NCI-H187 (cell line): ENCODE measurements at regions not wholly inside any gene's neighbourhood (a gene's known extent, or its start where the extent isn't known, plus 50 kb on each side); places are given as distances from the start of the nearest gene placed in this dataset.

Source experiments
- DNase-seq, 2 experiments: peaks; one replicate each; lab custom pipeline; 2025; lab: John Stamatoyannopoulos, UW

DNA sequence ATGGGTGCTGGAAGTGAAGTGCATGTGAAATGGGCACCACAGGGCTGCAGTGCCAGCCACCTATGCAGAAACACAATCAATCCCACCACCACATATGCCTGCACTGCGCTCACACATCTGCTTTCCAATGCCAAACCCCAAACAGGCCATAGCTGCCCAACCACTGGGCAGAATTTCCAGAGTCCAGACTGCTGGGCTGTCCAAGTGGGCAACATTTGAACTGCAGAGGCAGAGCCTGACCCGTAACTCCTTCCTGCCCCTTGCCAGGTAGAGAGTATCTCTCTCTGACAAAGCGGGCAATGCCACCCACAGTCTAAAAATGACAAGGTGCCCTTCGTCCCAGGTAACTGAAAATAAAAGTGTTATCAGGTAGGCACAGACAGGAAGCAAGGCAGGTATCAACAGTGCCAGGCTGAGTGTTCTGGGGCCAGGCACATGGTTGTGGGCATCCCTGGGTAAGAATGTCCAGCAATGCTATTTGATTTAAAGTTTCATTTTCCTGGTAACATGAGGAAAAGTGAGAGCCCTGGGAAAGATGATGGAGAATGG, 79.5 kb downstream of the FOXA2 start:
- no peak for DNase-seq

DNA sequence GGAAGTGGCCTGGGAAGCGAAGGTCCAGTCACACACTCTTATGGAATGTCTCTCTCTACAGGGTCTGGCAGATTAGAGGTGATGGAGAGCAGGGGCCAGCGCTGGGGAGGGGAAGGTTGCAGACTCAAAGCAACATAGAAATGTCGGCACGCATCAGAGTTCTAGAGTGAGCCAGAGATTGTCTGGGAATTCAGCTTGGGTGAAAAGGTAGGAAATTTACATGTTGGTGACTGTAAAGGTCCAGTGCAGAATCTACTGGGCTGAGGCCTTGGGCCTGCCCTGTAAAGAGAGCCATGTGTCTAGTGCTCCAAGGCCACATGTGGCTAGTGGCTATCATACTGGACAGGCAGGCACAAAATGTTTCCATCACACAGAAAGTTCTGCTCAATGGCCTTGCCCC, 80.8 kb downstream of the FOXA2 start:
- no peak for DNase-seq

DNA sequence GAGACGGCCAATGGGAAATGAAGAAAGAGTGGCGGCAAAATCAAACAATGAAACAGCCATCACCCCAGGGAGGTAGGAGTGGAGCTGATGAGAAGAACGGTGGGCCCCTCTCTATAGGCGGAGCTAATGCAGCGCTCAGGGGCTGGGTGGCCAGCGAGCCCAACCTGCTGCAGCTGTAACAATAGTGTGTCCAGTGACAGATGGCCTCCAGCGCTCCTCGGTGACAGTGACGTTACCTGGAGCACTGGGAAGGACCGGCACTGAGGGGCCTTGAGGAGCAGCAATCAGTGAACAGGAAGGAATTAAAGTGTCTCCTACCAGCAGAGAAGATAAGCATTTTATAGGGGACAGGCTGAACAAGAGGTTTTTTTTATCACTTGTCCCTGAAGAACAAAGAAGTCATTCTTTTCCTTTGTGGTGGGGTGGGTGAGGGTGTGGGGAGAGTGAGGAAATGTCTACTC, 81.6 kb downstream of the FOXA2 start:
- no peak for DNase-seq

DNA sequence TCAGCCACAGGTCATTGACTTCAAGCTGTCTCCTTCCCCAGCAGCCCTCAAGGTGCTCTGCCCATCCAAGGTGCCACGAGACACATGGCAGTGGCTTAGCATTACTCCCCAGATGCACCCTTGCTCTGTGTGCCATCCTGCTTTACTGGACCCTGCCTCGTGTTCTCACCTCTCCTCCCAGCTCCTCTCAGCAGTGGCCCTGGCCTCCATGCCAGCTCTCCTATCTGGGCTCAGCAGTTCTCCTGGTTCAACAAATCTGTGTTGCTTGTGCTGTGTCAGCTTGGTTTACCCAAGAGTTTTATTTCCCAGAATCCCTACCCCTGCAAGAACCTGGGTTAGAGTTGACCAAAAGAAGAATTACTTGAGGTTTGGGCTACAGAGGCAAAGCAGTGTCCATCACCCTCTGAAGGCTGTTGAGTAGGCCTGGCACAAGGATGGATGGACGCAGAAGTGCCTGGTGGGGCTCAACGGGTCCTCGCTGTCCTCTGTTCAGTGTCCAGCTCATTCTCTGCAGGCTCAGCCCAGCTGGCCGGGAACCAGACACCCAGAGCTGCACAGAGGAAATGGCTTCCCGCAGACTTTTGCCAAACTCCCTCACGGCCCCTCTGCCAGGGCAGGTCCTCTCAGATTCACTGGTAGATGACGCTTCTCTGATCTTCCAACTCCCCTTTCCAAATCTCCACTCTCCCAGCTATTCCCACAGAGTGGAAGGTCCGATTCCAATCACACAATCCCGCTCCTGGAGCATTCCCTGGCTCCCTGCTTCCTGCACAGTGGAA, 82.6 kb downstream of the FOXA2 start:
- no peak for DNase-seq

DNA sequence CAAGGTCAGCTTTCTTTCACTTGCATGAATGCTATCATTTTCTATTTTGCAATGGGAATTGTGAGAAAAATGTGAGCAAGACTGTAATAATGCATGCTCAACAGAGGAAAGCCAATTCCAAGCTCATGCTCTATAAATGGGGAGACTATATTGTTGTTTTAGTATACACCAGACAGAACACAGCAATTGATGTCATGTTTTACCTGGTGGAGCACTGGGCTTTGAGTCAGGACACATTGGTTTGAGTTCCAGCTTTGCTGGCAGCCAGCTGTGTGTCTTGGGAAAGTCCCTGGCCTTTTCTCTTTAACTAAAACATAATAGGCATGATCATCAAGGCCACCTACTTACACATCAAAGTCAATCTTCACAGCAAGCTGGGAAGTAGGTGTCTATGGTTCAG, 83.3 kb downstream of the FOXA2 start:
- no peak for DNase-seq

DNA sequence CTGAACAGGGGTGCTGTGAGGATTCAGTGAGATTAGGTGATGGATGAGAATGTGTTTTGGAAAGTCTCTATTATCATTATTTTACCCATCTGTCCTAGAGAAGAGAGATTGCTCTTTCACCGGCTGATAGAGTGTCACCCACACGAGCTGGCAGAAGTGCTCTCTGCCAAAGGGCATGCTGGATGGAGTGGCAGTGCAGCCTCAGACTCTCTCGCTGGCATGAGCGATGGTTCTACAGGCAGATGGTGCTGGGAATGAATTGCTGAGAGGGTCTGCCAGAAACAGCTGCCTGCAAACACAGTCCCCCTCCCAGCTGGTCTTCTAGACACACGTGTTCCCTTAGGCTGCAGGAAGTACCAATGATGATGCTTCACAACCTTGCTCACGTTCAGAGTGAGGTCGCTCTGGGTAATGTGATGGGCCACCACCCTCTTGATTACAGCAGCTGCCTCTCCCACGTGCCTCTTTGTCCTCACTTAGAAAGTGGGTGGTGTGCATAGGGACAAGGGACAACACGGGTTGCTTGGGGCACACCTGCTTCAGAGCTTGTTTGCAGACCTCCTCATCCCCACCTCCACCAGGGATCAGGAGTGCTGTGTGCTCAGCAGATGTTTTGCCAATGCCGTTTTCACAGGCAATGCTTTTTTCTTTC, 84.7 kb downstream of the FOXA2 start:
- no peak for DNase-seq

DNA sequence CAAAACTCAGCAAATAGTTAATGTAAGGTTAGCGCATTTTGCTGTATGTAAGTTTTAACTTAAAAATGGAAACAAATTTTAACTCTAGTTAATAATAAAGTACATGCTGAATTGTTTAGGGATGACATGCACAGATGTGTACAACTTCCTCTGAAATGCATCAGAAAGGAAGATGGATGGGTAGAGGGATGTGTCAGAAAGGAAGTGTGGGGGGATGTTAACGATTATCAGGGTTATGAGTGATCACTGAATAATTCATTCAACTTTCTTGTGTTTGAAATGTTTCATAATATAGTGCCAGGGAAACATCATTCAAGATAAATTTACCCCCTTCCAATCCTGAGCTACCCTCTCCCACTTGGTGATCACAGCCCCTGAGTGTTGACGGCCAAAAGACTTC, 87.6 kb downstream of the FOXA2 start:
- DNase-seq = no peak

DNA sequence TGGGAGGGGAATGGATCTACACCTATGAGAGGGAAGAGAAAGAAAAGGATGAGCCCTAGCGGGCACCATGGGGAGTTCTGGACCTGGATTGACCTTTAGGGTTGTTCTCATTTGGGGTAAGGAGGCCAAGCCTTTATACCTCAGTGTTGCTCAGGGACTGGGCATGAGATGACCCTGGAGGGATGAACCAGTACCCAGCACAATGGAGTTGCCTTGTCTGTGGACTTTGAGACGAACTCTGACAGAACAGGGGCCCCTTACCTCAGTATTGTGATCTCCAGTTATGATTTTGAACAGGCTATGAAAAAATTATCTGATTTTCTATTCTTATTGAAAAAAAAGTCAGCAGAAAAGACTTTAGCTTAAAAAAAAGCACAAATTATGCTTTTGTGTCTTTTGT, 88.6 kb downstream of the FOXA2 start:
- no peak for DNase-seq

DNA sequence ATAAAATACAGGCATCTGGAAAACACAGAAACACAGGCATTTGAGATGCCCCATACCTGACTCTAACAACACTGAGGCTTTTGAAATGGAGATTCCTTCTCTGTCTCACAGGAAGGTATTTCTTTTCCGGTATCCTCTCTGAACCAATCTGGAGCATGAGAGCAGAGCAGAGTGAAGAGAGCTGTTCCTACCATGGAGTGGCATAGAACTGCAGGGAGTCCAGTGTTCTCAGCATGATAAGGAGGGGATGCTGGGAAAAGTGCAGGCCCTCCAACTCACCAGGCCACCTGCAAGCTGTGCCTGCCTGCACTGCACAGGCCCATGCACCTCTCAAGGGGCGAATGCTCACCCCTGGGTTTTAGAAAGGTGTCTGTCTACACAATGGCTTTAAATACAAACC, 89.2 kb downstream of the FOXA2 start:
- DNase-seq = no peak

DNA sequence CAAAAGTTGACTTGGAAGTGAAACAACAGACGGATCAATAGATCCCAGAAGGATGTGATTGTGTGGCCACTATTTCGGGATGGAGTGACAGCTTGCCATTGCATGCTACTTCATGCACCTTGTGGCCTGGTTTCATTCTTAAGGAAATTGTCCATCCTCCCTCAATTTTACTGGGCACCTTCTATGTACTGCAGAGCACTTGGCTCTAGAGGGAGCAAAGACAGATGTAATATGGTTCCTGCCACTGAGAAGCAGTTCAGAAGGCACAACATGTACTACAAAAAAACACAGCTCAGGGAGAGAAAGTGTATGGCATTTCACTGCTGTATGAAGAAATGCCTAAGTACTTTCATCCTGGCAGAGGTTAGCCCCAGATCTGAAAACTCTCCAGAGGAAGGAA, 91.9 kb downstream of the FOXA2 start:
- DNase-seq = no peak

DNA sequence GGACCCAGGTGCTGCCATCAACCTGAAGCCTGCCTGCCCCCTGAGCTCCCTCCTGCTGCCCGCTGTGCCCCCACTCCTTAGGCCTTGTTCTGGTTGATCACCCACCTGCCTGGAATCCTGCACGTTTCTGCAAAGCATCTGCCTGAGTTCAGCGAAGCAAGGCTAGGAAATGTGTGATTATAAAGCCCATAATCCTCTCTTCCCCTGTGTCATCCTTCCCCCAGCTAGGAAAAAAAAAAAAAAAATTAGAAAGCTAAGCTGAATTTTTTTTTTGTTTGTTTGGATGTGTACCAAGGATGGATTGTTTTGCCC, 93.2 kb downstream of the FOXA2 start:
- DNase-seq = no peak

DNA sequence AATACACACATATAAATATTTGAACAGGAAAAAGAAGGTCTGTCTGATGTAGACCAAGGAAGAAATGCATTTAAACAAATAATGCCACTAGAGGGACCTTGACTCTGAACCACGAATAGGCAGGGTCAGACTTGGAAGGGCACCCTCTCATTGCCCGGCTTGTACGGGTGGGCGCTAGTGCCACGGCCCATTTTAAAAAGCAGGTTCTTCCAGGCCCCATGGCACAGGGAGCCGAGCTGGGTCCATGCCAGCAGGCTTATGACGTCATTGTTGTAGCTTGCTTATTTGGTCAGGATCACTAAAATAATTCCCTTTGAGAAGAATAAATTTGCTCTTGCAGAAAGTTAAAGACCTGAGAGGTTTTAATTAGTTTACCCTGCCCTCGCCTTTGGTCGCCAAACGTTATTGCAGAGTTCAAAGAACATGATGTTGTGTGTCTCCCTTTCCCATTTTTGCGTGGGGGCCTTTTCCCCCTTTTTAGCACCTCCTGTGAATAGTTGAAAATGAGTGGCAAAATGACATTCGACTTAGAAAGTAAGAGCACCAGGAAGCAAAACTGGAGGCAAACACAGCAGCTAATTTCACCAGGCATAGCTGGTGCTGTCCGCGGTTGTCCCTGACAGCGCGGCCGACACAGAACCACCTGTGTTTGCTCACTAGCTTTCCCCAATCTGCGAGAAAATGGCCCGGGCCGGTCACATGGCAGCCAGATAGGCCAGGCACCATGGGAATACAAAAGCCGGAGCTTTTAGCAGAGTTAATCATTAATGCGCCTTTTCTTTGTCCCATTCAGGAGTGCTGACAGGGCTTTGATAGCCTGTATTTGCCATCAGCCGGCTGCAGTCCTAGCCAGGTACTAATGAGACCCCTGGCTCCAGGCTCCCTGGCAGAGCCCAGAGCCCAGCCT, 93.8 kb downstream of the FOXA2 start:
- no peak for DNase-seq

DNA sequence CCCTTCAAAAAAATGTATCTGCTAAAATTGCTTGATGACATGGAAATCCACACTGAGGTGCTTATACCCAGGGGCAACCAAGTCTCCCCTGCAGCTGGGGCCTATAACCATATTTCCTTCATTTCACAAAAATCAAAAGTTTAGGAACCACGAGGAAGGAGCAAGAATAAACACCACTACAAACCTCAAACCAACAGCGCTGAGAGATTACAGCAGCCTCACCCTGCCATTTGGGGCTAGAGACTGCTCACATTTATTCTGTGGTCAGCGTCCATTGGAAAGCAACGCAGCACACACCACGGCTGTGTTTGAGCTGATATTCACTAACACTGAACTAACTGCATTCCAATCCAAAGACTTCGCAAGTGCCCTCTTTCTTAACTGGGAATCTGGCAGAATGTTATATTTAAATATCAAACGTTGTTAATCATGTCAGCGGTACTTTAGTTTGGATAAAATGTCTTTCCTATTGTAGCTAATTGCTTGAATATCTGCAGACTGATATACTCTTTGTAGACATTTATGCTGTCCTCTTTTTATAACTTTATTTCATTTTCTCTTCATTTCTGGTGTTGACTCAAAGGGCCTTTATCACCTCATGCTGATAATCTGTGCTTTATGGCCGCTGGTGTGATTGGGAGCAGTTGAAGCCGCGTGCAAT, 94.6 kb downstream of the FOXA2 start:
- DNase-seq = no peak

DNA sequence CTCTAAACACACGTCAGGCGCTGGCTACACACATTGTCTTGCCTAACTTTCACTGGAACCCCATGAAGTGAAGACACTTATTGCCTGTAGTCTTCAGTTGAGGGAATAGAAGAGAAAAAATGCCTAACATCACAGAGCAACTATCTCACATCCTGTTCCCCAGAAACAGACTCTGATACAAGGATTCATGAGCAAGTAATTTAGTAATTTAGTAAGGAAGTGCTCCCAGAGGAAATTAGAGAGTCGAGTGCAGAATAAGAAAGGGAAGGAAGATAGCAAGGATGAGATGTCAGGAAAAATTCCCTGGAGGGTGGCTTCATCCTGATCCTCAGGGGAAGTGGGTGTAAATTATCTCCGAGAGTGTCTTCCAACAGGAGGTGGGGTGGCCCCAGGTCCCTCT, 104.0 kb downstream of the FOXA2 start:
- DNase-seq = no peak

DNA sequence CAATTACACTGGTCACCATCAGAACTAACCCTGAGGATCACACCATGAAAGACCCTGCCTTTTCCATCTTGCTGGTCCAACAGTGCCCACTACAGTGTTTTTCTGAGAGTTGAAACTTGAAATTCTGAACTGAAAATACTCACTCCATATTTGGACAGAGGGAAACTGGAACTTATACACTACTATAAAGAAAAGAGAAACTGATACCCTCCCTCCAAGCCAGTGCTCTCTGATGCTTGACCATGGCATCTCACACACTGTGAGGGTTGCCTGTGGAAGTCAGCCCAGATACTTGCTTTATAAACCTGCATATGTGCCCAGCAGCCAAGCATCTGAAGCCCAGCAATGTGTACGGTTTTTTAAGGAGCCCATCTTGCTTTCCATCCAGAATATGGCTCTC, 108.7 kb downstream of the FOXA2 start:
- DNase-seq = no peak

DNA sequence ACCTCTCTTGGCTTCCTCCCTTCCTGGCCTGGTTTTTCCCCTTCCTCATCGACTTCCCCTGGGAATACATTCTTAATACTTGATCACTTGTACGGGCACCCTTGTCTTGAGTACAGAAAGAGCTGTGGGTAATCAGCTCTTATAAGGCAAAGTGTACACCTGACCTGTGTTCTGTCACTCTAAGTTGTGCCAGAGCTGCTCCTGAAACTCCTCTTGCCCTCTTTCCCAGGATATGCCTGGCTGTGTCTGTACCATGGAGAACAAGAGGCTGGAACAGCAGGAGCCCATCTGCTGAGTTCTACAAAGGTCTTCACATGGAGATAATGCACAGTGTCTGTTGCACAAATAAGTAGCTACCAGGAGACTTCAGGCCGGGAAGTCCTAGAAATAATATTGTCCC, 110.1 kb downstream of the FOXA2 start:
- no peak for DNase-seq

DNA sequence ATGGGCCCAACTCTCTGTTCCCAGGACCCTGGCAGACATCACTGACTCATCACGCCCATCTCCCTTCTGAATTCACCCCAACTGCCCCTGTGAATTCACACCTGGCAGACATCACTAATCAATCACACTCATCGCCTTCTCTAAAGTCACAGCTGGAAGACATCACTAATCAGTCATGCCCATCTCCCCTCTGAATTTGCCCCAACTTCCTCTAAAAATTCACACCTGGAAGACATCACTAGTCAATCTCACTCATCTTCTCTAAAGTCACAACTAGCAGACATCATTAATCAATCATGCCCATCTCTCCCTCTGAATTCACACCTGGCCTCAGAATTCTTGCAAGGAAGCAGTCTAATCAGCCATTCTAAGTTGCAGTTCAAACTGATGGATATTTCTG, 111.1 kb downstream of the FOXA2 start:
- no peak for DNase-seq

DNA sequence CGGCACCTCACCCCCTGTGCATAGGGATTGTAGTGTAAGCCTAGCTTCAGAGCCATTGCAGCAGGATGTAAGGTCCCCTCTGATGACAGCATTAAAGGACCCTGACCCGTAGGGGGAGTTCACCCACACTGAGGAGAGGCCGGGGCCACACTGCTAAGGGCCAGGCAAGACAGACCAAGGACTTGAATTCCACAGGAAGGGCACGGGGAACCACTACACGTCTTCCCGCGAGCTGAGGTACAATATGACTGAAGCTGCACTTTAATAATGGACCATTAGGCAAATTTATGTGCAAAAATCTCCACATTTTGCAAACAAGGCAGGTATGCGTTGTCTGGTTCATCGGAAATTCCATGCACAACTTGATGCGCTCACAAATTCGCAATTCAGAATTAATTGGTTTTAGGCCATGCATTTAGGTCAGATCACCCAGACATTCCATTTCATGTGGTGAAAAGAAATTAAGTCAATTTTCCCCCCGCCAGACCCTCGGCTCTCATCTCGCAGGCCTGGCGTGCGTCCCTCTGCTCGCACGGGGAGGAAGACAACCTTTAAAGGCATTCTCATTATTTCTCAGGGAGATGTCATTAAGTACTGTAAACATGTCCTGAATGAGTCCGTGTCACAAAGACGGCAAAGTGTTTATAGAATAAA, 111.8 kb downstream of the FOXA2 start:
- no peak for DNase-seq

DNA sequence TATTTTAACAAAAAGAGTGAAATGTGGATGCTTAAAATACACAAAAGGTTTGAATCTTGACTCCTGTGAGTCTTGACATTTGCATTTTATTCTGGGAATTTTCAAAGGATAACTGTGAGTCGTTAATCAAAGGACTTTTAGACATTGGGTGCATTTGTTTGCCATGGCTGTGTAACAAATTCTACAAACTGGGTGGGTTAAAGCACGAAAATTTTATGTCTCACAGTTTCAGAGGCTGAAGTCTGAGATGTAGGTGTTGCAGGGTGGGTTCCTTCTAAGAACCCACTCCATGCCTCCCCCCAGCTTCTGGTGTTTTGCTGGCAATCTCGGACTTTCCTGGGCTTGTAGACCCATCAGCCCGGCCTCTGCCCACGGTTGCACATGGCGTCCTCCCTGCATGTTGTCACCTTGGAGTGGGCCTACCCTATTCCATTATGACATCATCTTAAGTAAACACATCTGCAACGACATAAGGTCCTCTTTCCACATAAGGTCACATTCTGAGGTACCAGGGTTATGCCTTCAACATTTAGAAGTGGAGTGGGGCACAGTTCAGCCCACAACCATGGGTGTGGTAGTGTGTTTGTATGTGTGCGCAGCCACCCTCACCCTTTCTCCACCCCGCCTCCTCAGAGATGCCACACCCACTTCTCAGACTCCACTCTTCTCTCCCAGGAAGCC, 113.1 kb downstream of the FOXA2 start:
- DNase-seq = no peak

DNA sequence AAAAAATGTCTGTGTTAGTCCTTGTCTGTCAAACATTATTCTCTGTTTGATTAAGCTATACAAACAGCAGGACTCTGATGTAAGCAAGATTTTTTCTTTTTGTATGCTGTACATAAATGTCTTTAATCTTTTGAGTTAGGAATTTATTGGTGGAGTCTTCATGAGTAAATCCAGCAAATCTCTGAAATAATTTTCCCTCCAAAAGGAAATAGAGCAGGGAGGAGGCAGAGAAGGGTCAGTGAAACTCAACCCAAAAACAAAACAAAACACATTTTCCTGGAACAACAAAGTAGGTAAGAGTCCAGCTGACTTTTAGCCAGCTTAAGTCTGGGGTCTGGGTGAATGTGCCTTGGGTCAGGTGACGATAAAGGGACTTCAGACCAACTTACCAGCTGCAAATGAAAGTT, 113.7 kb downstream of the FOXA2 start:
- DNase-seq = no peak
